Thoracic aorta (tissue), 2 donors: ENCODE measurements at regions not wholly inside any gene's neighbourhood (a gene's known extent, or its start where the extent isn't known, plus 50 kb on each side); places are given as distances from the start of the nearest gene placed in this dataset.

Experiments used
- ATAC-seq: fragments of 150-250 bp; one replicate; pipeline ENCODE4 v1.8.0; 2017; ENCODE audit warnings: low read depth; ENCODE audit not compliant: insufficient number of reproducible peaks, low FRiP score
- DNase-seq: peaks from one replicate; pipeline ENCODE4 v3.0.0-alpha.2; 2020; ENCODE audit warnings: low spot score
- H3K27ac ChIP-seq, 2 donors: fragments of 200-600 bp; sonication (generic); 1 replicate in 1 of 2; 2 replicates in 1 of 2; pipeline ENCODE4 v1.5.1; 2016; ENCODE audit warnings: mild to moderate bottlenecking in 2 of 2, moderate library complexity in 2 of 2
- H3K27me3 ChIP-seq: fragments of 200-600 bp; sonication (generic); replicated peaks from 2 replicates; pipeline ENCODE4 v1.6.0; 2016; ENCODE audit warnings: mild to moderate bottlenecking; ENCODE audit not compliant: insufficient read depth
- H3K36me3 ChIP-seq: fragments of 200-600 bp; sonication (generic); one replicate; pipeline ENCODE4 v1.5.1; 2016
- H3K4me1 ChIP-seq, 2 donors: fragments of 200-600 bp; sonication (generic); 1 replicate in 1 of 2; 2 replicates in 1 of 2; pipeline versions ENCODE4 v1.5.1 to v1.6.0; 2016; ENCODE audit warnings: low read depth in 2 of 2, mild to moderate bottlenecking in 1 of 2; ENCODE audit not compliant: control insufficient read depth in 1 of 2
- H3K4me3 ChIP-seq: fragments of 200-600 bp; sonication (generic); 2 replicates; pipeline ENCODE4 v1.5.1; 2016; ENCODE audit warnings: mild to moderate bottlenecking
- H3K9me3 ChIP-seq: fragments of 200-600 bp; sonication (generic); 2 replicates; pipeline ENCODE4 v1.5.1; 2016
- TF ChIP-seq, protein P1 (sequence below): fragments of 200-600 bp; sonication (generic); IDR thresholded peaks from one replicate; pipeline ENCODE4 v1.5.1; 2019; ENCODE audit warnings: antibody characterized with exemption

DNA sequence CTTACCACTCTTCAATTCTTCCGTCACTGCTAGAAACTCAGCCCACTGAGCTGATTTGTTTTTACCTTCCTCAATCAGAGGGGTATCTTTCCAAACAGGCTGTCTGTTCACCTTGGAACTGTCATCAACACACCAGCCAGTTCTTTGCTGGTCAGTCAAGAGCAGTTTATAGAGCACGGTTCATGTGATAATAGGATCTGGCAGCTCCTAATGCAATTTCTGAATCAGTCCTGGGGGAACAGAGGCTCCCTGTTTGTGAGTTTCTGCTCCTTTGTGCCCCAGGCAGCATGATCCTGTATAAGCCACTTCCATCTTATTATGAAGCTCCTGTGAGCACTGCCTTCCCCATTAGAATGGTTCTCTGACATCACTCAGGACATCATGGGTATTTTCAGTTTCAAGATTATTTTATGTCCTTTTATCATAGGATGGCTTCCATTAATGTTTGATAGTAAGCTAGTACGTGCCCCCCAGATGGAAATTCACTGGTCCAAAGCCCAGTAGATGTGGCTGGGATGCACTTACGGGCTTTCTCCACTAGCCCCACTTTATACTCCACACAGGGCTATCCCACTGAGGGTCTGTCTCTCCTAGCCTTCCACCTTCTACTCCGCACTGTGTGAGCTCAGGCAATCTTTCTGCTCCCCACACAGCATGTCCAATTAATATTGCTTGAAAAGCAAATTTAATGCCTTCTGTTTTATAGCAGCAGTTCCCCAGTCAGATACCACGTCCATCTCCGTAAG is 85.5 kb upstream of the SPIN1 start:
- no peak overlapping the region for H3K4me3 ChIP-seq
- TF ChIP-seq, protein P1, sequence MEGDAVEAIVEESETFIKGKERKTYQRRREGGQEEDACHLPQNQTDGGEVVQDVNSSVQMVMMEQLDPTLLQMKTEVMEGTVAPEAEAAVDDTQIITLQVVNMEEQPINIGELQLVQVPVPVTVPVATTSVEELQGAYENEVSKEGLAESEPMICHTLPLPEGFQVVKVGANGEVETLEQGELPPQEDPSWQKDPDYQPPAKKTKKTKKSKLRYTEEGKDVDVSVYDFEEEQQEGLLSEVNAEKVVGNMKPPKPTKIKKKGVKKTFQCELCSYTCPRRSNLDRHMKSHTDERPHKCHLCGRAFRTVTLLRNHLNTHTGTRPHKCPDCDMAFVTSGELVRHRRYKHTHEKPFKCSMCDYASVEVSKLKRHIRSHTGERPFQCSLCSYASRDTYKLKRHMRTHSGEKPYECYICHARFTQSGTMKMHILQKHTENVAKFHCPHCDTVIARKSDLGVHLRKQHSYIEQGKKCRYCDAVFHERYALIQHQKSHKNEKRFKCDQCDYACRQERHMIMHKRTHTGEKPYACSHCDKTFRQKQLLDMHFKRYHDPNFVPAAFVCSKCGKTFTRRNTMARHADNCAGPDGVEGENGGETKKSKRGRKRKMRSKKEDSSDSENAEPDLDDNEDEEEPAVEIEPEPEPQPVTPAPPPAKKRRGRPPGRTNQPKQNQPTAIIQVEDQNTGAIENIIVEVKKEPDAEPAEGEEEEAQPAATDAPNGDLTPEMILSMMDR = no peak
- H3K27ac ChIP-seq = no peak overlapping the region
- H3K4me1 ChIP-seq = no peaks in the 10 kb centered on the region
- H3K9me3 ChIP-seq = no peaks in the 10 kb centered on the region
- H3K36me3 ChIP-seq = no peaks in the 10 kb centered on the region
- no peak for DNase-seq
- no peak for ATAC-seq
- H3K27me3 ChIP-seq = no peaks in the 10 kb centered on the region

DNA sequence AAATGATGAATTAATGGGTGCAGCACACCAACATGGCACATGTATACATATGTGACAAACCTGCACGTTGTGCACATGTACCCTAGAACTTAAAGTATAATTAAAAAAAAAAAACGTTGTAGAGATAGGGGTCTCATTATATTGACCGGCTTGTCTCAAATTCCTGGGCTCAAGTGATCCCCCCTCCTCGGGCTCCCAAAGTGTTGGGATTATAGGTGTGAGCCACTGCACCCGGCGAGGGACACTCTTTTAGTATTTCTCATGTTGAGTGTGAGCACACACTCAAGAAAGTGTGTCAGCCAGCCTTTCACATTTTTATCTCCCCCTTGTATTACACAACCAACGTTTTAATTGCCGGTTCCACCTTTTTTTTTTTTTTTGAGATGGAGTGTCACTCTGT is 87.7 kb upstream of the SPIN1 start:
- ATAC-seq = no peak

DNA sequence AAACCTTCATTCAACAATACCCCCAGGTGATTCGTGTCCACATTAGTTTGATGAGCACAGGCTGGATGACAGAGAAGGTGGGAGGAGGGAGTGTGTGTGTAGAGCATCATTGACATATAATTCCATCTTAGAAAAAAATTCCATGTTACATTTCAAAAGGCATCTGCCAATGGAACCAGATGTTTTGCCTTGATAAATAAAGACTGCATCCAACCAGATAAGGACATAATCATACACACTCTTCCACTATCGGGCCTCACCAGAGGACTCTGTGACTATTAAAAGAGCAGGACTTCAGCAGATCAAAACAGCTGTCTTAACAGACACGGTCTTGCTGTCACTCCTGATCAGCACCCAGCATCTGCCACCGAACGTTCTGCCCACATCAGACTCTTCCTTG is 96.4 kb upstream of the SPIN1 start:
- Histone ChIP-seq H3K4me3 (no peak overlapping the region), H3K27me3 (no peaks in the 10 kb centered on the region), H3K36me3 (no peaks in the 10 kb centered on the region), H3K4me1 (no peaks in the 10 kb centered on the region), H3K27ac (no peak overlapping the region), H3K9me3 (no peaks in the 10 kb centered on the region)
- DNase-seq (no peak), ATAC-seq (no peak)
- TF ChIP-seq, protein P1 = no peak

More for the DNA sequence above, 87.7 kb upstream of the SPIN1 start:
- Histone ChIP-seq H3K9me3 (no peaks in the 10 kb centered on the region), H3K27me3 (no peaks in the 10 kb centered on the region), H3K4me1 (no peaks in the 10 kb centered on the region), H3K36me3 (no peaks in the 10 kb centered on the region), H3K4me3 (no peak overlapping the region), H3K27ac (no peak overlapping the region)
- no peak for DNase-seq
- TF ChIP-seq, protein P1 = no peak

DNA sequence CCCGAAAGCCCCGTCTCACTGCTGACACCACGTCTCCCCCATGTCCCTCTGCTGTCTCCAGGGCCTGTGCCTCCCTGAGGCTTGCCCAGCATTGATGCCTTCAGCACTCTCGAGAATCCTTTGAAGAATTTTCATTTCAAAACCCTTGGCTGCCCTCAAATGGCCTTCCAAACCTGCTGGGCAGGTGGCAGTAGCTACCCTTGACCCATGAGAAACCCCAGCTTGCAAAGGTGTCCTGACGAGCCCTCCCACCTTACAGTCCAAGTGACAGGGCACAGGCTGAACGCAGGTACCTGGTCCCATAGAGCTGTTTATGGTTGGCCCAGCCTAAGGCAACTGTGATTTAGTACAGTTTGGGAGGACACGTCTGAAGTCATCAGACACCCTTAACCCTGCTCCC is 97.2 kb upstream of the SPIN1 start:
- no peak for ATAC-seq
- Histone ChIP-seq H3K27ac (no peak overlapping the region), H3K9me3 (no peaks in the 10 kb centered on the region), H3K4me3 (no peak overlapping the region), H3K27me3 (no peaks in the 10 kb centered on the region), H3K4me1 (no peaks in the 10 kb centered on the region), H3K36me3 (no peaks in the 10 kb centered on the region)
- TF ChIP-seq, protein P1 = no peak
- no peak for DNase-seq

DNA sequence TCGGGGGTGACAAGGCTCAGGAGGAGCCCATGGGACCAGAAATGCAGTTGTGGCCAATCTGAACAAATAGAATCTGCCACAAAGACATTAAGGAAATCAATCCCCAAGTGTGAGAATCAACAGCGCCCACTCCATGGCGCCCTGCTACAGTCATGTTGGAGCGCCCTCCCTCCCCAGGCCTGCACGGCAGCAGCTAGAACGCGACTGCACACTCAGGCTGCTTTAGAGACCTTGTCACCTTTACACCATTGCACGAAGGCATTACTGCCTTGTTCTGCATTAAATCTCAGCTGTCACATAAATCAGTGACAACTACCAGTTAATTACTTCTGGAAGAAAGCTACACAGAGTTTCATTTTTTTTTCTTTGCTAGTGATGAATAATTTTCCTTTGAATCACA is 98.7 kb upstream of the SPIN1 start:
- Histone ChIP-seq H3K27me3 (no peaks in the 10 kb centered on the region), H3K36me3 (no peaks in the 10 kb centered on the region)
- TF ChIP-seq, protein P1 = no peak

More for the DNA sequence above, 98.7 kb upstream of the SPIN1 start:
- DNase-seq = no peak
- Histone ChIP-seq H3K4me3 (no peak overlapping the region), H3K9me3 (no peaks in the 10 kb centered on the region), H3K4me1 (no peaks in the 10 kb centered on the region), H3K27ac (no peak overlapping the region)
- ATAC-seq = no peak
